Body of pancreas (tissue), 4 donors: ENCODE measurements at regions not wholly inside any gene's neighbourhood (a gene's known extent, or its start where the extent isn't known, plus 50 kb on each side); places are given as distances from the start of the nearest gene placed in this dataset.

ENCODE experiments used
- POLR2A ChIP-seq, 3 donors: fragments of 450-650 bp; IDR thresholded peaks; one replicate each; pipeline ENCODE4 v1.6.1; 2016; ENCODE audit warnings: antibody characterized with exemption in 3 of 3, mild to moderate bottlenecking in 2 of 3
- TF ChIP-seq, protein P1 (sequence below), 7 experiments: fragments of 450-650 bp in 4 of 7; fragments of 200-600 bp in 3 of 7; sonication (generic) in 3 of 7; IDR thresholded peaks; one replicate each; pipeline ENCODE4 v1.5.1; 2016 to 2019; ENCODE audit warnings: antibody characterized with exemption in 7 of 7

GRCh38 chr15:29410338-29410737, 140.7 kb upstream of the NSMCE3 start:
- TF ChIP-seq, protein P1, sequence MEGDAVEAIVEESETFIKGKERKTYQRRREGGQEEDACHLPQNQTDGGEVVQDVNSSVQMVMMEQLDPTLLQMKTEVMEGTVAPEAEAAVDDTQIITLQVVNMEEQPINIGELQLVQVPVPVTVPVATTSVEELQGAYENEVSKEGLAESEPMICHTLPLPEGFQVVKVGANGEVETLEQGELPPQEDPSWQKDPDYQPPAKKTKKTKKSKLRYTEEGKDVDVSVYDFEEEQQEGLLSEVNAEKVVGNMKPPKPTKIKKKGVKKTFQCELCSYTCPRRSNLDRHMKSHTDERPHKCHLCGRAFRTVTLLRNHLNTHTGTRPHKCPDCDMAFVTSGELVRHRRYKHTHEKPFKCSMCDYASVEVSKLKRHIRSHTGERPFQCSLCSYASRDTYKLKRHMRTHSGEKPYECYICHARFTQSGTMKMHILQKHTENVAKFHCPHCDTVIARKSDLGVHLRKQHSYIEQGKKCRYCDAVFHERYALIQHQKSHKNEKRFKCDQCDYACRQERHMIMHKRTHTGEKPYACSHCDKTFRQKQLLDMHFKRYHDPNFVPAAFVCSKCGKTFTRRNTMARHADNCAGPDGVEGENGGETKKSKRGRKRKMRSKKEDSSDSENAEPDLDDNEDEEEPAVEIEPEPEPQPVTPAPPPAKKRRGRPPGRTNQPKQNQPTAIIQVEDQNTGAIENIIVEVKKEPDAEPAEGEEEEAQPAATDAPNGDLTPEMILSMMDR (IDR thresholded peaks at IDR 0.05): no peak
- no peak for TF ChIP-seq POLR2A (IDR thresholded peaks at IDR 0.05)
